Ovary (tissue), 7 donors: ENCODE measurements at regions not wholly inside any gene's neighbourhood (a gene's known extent, or its start where the extent isn't known, plus 50 kb on each side); places are given as distances from the start of the nearest gene placed in this dataset.
A peak's percentile ranks its signal among the peaks of the same experiment; 100 is the strongest.

Experiments used
- DNase-seq, 5 donors: peaks; one replicate each; pipeline ENCODE4 v3.0.0-alpha.2; 2019 to 2020
- H3K27ac ChIP-seq, 2 donors: fragments of 200-600 bp; one replicate each; pipeline versions ENCODE4 v1.5.1 to v1.8.0; 2019 to 2022
- H3K27me3 ChIP-seq: fragments of 200-600 bp; one replicate; pipeline ENCODE4 v1.8.0; 2022
- H3K36me3 ChIP-seq: fragments of 200-600 bp; sonication (generic); one replicate; pipeline ENCODE4 v1.5.1; 2019
- H3K4me1 ChIP-seq: one replicate; pipeline ENCODE4 v1.8.1; 2013; ENCODE audit warnings: mild to moderate bottlenecking, moderate library complexity; ENCODE audit not compliant: insufficient read depth
- H3K4me3 ChIP-seq: fragments of 200-600 bp; sonication (generic); one replicate; pipeline ENCODE4 v1.5.1; 2017
- H3K9me3 ChIP-seq, 2 donors: fragments of 200-600 bp in 1 of 2; sonication (generic) in 1 of 2; one replicate each; pipeline versions ENCODE4 v1.5.1 to v1.8.1; 2013 to 2019; ENCODE audit warnings: mild to moderate bottlenecking in 1 of 2, moderate library complexity in 1 of 2
- EP300 ChIP-seq: sonication (generic); formaldehyde crosslinking; IDR thresholded peaks from one replicate; pipeline ENCODE4 v1.6.1; 2017; ENCODE audit warnings: antibody characterized with exemption
- POLR2A ChIP-seq: fragments of 450-650 bp; IDR thresholded peaks from one replicate; pipeline ENCODE4 v1.6.1; 2017; ENCODE audit warnings: antibody characterized with exemption, mild to moderate bottlenecking, moderate library complexity
- WGBS, 3 donors: extraction: QIAGEN DNeasy Blood & Tissue Kit in 1 of 3; methylation state at CpG; one replicate each; pipeline versions ENCODE4 v1.1.5 to v1.1.7; 2013 to 2017; 5-methylcytosine and 5-hydroxymethylcytosine counted together
- intact Hi-C, 4 donors: fragments of 100-400 bp; cut with DNase I; formaldehyde crosslinking; loops; one replicate each; pipeline versions ENCODE4 v1.11.0 to v1.15.1; 2022 to 2023
- TF ChIP-seq, protein P1 (sequence below), 3 donors: fragments of 450-650 bp in 2 of 3; fragments of 200-600 bp in 1 of 3; IDR thresholded peaks; one replicate each; pipeline versions ENCODE4 v1.5.1 to v1.8.0; 2016 to 2022; ENCODE audit warnings: antibody characterized with exemption in 3 of 3, mild to moderate bottlenecking in 1 of 3
- donor health status: DM: no; HTN: no; CAD: no; lungs with moderate emphysema.
- donor health status: DM: no; HTN: no; CAD: no.
- donor health status: Bipolar disorder and iron deficiency.
- donor health status: DM: no; HTN: no; CAD: no.
- donor health status: DM: yes; HTN: yes; CAD: no.

DNA sequence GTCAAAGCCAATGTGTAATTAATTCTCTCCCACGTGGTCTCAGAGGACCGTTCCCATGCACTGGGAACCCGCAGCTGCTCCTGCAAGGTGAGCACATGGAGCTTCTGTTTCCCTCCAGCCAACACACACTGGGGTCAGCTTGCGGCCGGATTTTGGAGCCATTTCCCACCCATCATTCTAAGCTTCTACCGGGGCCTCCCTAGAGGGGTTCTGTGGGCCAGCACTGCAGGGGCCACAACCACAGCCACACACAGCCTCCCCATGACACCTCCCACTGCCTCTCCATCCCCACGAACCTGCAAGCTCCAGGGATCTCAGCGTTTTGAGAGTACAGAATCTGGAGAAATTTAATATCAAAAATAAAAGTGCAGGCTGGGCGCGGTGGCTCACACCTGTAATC, 120.7 kb upstream of the SOX1 start:
- Histone ChIP-seq H3K27ac (no peak overlapping the region), H3K4me1 (no peaks in the 10 kb centered on the region), H3K27me3 (no peaks in the 10 kb centered on the region), H3K36me3 (no peaks in the 10 kb centered on the region), H3K9me3 (peaks cover 0 to 4% of the 10 kb centered on the region in 2 donors), H3K4me3 (no peak overlapping the region)
- peak in 1 of 5 donors; percentile 7 for DNase-seq
- WGBS, 3 donors = 67 to 77% (median 68%) methylated on average over 10 of the region's 10 CpGs
- no peak for TF ChIP-seq EP300
- TF ChIP-seq, protein P1, sequence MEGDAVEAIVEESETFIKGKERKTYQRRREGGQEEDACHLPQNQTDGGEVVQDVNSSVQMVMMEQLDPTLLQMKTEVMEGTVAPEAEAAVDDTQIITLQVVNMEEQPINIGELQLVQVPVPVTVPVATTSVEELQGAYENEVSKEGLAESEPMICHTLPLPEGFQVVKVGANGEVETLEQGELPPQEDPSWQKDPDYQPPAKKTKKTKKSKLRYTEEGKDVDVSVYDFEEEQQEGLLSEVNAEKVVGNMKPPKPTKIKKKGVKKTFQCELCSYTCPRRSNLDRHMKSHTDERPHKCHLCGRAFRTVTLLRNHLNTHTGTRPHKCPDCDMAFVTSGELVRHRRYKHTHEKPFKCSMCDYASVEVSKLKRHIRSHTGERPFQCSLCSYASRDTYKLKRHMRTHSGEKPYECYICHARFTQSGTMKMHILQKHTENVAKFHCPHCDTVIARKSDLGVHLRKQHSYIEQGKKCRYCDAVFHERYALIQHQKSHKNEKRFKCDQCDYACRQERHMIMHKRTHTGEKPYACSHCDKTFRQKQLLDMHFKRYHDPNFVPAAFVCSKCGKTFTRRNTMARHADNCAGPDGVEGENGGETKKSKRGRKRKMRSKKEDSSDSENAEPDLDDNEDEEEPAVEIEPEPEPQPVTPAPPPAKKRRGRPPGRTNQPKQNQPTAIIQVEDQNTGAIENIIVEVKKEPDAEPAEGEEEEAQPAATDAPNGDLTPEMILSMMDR (IDR thresholded peaks at IDR 0.05) = no peak
- TF ChIP-seq POLR2A = no peak
- intact Hi-C loops = no loop called here

DNA sequence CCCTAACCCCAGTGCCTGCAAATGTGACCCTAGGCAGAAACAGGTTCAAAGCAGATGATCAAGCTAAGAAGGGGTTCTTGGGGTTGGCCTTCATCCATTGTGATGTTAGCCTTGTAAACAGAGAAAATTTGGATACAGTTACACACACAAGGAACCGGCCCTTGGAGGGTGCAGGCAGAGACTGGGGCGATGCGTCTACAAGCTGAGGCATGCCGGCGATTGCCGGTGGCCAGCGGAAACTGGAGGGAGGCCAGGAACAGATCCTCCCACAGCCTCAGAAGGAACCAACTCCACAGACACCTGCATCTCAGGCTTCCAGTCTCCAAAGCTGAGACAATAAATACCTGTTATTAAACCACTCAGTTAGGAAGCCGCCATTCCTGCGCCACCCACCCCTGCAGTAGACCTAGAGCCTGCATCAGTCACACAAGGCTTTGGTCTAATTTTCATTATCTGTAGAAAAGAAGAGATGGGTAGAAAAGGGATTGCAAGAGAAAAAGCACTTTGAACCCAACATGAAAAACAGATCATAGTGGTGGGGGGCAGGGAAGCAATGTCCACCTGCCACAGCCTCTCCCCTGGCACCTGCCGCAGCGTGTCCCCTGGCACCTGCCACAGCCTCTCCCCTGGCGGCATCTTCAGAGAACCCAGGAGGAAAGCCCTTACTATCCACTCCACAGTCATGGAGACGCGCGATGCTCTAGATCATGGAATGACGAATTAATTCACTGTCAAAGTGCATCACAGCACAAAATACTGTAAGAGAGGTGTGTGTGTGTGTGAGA, 119.7 kb upstream of the SOX1 start:
- whole genome bisulfite sequencing, 3 donors = 79 to 87% (median 81%) methylated on average over 16 of the region's 16 CpGs
- TF ChIP-seq POLR2A (no peak), EP300 (no peak)
- TF ChIP-seq, protein P1 (IDR thresholded peaks at IDR 0.05) = no peak
- intact Hi-C loops = no loop called here
- H3K27me3 ChIP-seq = no peaks in the 10 kb centered on the region
- no peaks in the 10 kb centered on the region for H3K36me3 ChIP-seq
- no peaks in the 10 kb centered on the region for H3K4me1 ChIP-seq
- H3K4me3 ChIP-seq = no peak overlapping the region
- DNase-seq = peak in 1 of 5 donors; percentile 7
- H3K9me3 ChIP-seq = peaks cover 0 to 4% of the 10 kb centered on the region in 2 donors
- H3K27ac ChIP-seq = no peak overlapping the region

DNA sequence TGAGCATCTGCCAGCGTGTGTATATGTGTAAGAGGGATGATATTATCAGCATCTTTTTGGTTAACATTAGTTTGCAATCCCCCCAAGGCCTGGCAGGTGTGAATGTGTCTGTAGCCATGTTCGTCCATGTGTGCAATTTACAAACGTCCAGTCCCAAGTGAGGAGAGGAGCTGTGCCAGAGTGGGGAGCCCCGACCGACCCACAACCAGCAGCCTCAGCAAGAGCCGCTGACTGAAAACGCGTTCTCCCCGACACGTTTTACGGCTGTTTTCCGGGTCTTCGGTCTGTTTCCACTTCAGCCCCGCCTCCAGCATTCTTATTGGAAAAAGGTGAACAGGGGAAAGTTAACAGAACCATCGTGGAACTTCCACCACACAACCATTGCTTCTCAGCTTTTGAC, 119.1 kb upstream of the SOX1 start:
- intact Hi-C loops = no loop called here
- Histone ChIP-seq H3K9me3 (peaks cover 0 to 4% of the 10 kb centered on the region in 2 donors), H3K4me1 (no peaks in the 10 kb centered on the region), H3K27ac (no peak overlapping the region), H3K36me3 (no peaks in the 10 kb centered on the region), H3K4me3 (no peak overlapping the region), H3K27me3 (no peaks in the 10 kb centered on the region)
- WGBS, 3 donors = 64 to 68% (median 67%) methylated on average over 15 of the region's 15 CpGs
- DNase-seq = peak in 1 of 5 donors; percentile 3
- TF ChIP-seq POLR2A = no peak
- no peak for TF ChIP-seq EP300
- TF ChIP-seq, protein P1 (IDR thresholded peaks at IDR 0.05) = no peak

DNA sequence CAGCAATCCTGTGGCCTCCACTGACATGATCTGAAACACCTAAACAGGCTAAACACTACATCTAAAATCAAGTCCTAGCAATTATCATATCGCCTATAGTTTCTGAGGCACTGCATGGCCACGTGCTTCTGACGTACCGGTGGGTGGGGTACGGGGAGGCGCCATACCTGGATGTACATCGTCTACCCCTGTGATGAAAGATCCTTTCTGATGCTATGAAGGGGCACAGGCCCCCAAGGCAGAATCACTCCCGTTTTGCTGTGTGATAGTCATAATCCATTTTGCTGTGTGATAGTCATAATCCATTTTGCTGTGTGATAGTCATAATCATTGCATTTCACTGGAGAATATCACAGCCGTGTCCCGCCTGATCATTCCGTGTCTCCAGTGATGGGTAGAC, 118.7 kb upstream of the SOX1 start:
- WGBS, 3 donors = 86 to 93% (median 88%) methylated on average over 11 of the region's 11 CpGs
- H3K4me3 ChIP-seq = no peak overlapping the region
- peak in 1 of 5 donors; percentile 7 for DNase-seq
- no peak overlapping the region for H3K27ac ChIP-seq
- H3K9me3 ChIP-seq = peaks cover 0 to 4% of the 10 kb centered on the region in 2 donors
- H3K27me3 ChIP-seq = no peaks in the 10 kb centered on the region
- intact Hi-C loops = no loop called here
- H3K4me1 ChIP-seq = no peaks in the 10 kb centered on the region
- no peaks in the 10 kb centered on the region for H3K36me3 ChIP-seq
- no peak for TF ChIP-seq POLR2A

DNA sequence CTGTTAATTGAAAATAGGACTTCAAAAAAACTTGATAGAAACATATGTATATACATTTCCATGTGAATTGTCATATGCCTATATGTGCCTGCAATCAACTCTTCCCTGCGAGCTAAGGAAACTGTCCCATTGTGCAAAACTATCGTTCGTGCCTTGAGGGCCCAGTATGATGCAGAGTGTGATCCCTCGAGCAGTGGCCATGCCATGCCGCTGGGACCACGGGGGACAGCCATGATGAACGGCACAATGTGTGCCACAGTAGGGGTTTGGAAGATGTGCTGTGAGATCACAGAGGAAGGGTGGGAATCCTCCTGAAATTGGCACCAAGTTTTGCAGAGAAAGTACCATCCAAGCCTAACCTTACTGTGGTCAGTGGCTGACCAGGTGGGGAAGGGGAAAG, 118.1 kb upstream of the SOX1 start:
- DNase-seq = no peak
- 86 to 90% (median 89%) methylated on average over 7 of the region's 7 CpGs for WGBS, 3 donors
- H3K4me3 ChIP-seq = no peak overlapping the region
- no peaks in the 10 kb centered on the region for H3K4me1 ChIP-seq
- H3K9me3 ChIP-seq = peaks cover 0 to 4% of the 10 kb centered on the region in 2 donors
- no peaks in the 10 kb centered on the region for H3K36me3 ChIP-seq
- no peak overlapping the region for H3K27ac ChIP-seq
- H3K27me3 ChIP-seq = no peaks in the 10 kb centered on the region
- TF ChIP-seq, protein P1 (IDR thresholded peaks at IDR 0.05) = no peak
- TF ChIP-seq EP300 (no peak), POLR2A (no peak)
- intact Hi-C loops = no loop called here
